ENCODE measurements at regions not wholly inside any gene's neighbourhood (a gene's known extent, or its start where the extent isn't known, plus 50 kb on each side); places are given as distances from the start of the nearest gene placed in this dataset.

- H3K36me3 ChIP-seq (ENCODE audit: control insufficient read depth in 2 of 2, extremely low read depth in 1 of 2, insufficient read depth in 2 of 2, low read length in 2 of 2) = no peaks in the 10 kb centered on the region
- H3K9me1 ChIP-seq (ENCODE audit: control insufficient read depth, extremely low read depth, insufficient read depth, low read length) = no peaks in the 10 kb centered on the region
- dilution Hi-C loops (cut with MboI; ENCODE audit: extremely low pct_ligation_motif_present, low sequenced_read_pairs) = no loop called here
- H3K4me1 ChIP-seq (ENCODE audit: control insufficient read depth, extremely low read depth, insufficient read depth, low read length) = peaks cover 2% of the 10 kb centered on the region
- FAIRE-seq (no peak), DNase-seq (ENCODE audit: low read depth, low spot score) (no peak)
- H4K20me1 ChIP-seq (ENCODE audit: control insufficient read depth, extremely low read depth, insufficient read depth, low read length) = no peaks in the 10 kb centered on the region
- no peak for TF ChIP-seq EZH2 (IDR thresholded peaks at IDR 0.05; ENCODE audit: low read length)
- no peak for TF ChIP-seq CTCF (optimal IDR thresholded peaks at IDR 0.05 in 1 of 3, IDR thresholded peaks at IDR 0.05 in 1 of 3, conservative IDR thresholded peaks at IDR 0.05 in 1 of 3; ENCODE audit: extremely low read depth in 1 of 3, insufficient read depth in 2 of 3, low read length in 3 of 3)
- H3K27me3 ChIP-seq (ENCODE audit: control insufficient read depth, extremely low read depth, insufficient read depth, low read length) = no peaks in the 10 kb centered on the region
- no peak overlapping the region for H2AFZ ChIP-seq (ENCODE audit: control insufficient read depth, low read length)
- H3K27ac ChIP-seq (ENCODE audit: control insufficient read depth, insufficient read depth, low read length) = no peak overlapping the region
- H3K9ac ChIP-seq (ENCODE audit: control insufficient read depth, extremely low read depth, insufficient read depth, low read length) = no peak overlapping the region
- H3K4me3 ChIP-seq (ENCODE audit: control insufficient read depth in 2 of 3, extremely low read depth in 1 of 3, insufficient read depth in 2 of 3, low read depth in 1 of 3, low read length in 3 of 3) = no peak overlapping the region
- H3K4me2 ChIP-seq (ENCODE audit: control insufficient read depth, extremely low read depth, insufficient read depth, low read depth, low read length) = no peak overlapping the region
- no peaks in the 10 kb centered on the region for H3K9me3 ChIP-seq (ENCODE audit: control insufficient read depth, low read depth, low read length)
- no peaks in the 10 kb centered on the region for H3K79me2 ChIP-seq (ENCODE audit: control insufficient read depth, insufficient read depth, low read length)
Measured at GRCh38 chr10:125401462-125401861, 241.1 kb upstream of the CTBP2 start.

- TF ChIP-seq CTCF (optimal IDR thresholded peaks at IDR 0.05 in 1 of 3, IDR thresholded peaks at IDR 0.05 in 1 of 3, conservative IDR thresholded peaks at IDR 0.05 in 1 of 3; ENCODE audit: extremely low read depth in 1 of 3, insufficient read depth in 2 of 3, low read length in 3 of 3) (no peak), EZH2 (IDR thresholded peaks at IDR 0.05; ENCODE audit: low read length) (no peak)
- Histone ChIP-seq H3K9me3 (ENCODE audit: control insufficient read depth, low read depth, low read length) (no peaks in the 10 kb centered on the region), H3K4me2 (ENCODE audit: control insufficient read depth, extremely low read depth, insufficient read depth, low read depth, low read length) (no peak overlapping the region), H3K9me1 (ENCODE audit: control insufficient read depth, extremely low read depth, insufficient read depth, low read length) (no peaks in the 10 kb centered on the region), H3K79me2 (ENCODE audit: control insufficient read depth, insufficient read depth, low read length) (no peaks in the 10 kb centered on the region), H3K4me3 (ENCODE audit: control insufficient read depth in 2 of 3, extremely low read depth in 1 of 3, insufficient read depth in 2 of 3, low read depth in 1 of 3, low read length in 3 of 3) (no peak overlapping the region), H3K9ac (ENCODE audit: control insufficient read depth, extremely low read depth, insufficient read depth, low read length) (no peak overlapping the region), H3K27ac (ENCODE audit: control insufficient read depth, insufficient read depth, low read length) (no peak overlapping the region), H2AFZ (ENCODE audit: control insufficient read depth, low read length) (no peak overlapping the region), H4K20me1 (ENCODE audit: control insufficient read depth, extremely low read depth, insufficient read depth, low read length) (no peaks in the 10 kb centered on the region), H3K4me1 (ENCODE audit: control insufficient read depth, extremely low read depth, insufficient read depth, low read length) (no peaks in the 10 kb centered on the region), H3K36me3 (ENCODE audit: control insufficient read depth in 2 of 2, extremely low read depth in 1 of 2, insufficient read depth in 2 of 2, low read length in 2 of 2) (no peaks in the 10 kb centered on the region), H3K27me3 (ENCODE audit: control insufficient read depth, extremely low read depth, insufficient read depth, low read length) (no peaks in the 10 kb centered on the region)
- dilution Hi-C loops (cut with MboI; ENCODE audit: extremely low pct_ligation_motif_present, low sequenced_read_pairs) = no loop called here
- FAIRE-seq = no peak
- DNase-seq (ENCODE audit: low read depth, low spot score) = no peak
Measured at GRCh38 chr10:125399289-125399688, 238.9 kb upstream of the CTBP2 start.

All from keratinocyte (primary cell).